ENCODE measurements at regions not wholly inside any gene's neighbourhood (a gene's known extent, or its start where the extent isn't known, plus 50 kb on each side); places are given as distances from the start of the nearest gene placed in this dataset.

- DNase-seq (ENCODE audit: low spot score), result peak; percentile 61
- ChIA-PET POLR2A (ENCODE audit: low non-redundant PET) (no interaction called here), CTCF (no interaction called here)
- TF ChIP-seq CTCF (conservative IDR thresholded peaks at IDR 0.05; ENCODE audit: low read depth), result no peak
- H3K27ac ChIP-seq, result peak overlapping the region; percentile 73
Measured at GRCh38 chr22:27113211-27113635, 455.8 kb downstream of the MIAT start.

- TF ChIP-seq CTCF (conservative IDR thresholded peaks at IDR 0.05; ENCODE audit: low read depth), result no peak
- DNase-seq (ENCODE audit: low spot score), result no peak
- ChIA-PET CTCF (no interaction called here), POLR2A (ENCODE audit: low non-redundant PET) (no interaction called here)
- H3K27ac ChIP-seq, result peak overlapping the region; percentile 73
Measured at GRCh38 chr22:27113641-27114040, 456.3 kb downstream of the MIAT start.

GRCh38 chr22:27114186-27114585, 456.8 kb downstream of the MIAT start:
- DNase-seq (ENCODE audit: low spot score), result no peak
- no peak for TF ChIP-seq CTCF (conservative IDR thresholded peaks at IDR 0.05; ENCODE audit: low read depth)
- ChIA-PET CTCF (no interaction called here), POLR2A (ENCODE audit: low non-redundant PET) (no interaction called here)
- no peak overlapping the region for H3K27ac ChIP-seq

- no peak for TF ChIP-seq CTCF (conservative IDR thresholded peaks at IDR 0.05; ENCODE audit: low read depth)
- ChIA-PET CTCF (no interaction called here), POLR2A (ENCODE audit: low non-redundant PET) (no interaction called here)
- DNase-seq (ENCODE audit: low spot score), result no peak
- no peak overlapping the region for H3K27ac ChIP-seq
Measured at GRCh38 chr22:27115410-27115809, 458.0 kb downstream of the MIAT start.

- H3K27ac ChIP-seq, result no peak overlapping the region
- no peak for DNase-seq (ENCODE audit: low spot score)
- ChIA-PET POLR2A (ENCODE audit: low non-redundant PET) (no interaction called here), CTCF (no interaction called here)
- no peak for TF ChIP-seq CTCF (conservative IDR thresholded peaks at IDR 0.05; ENCODE audit: low read depth)
Measured at GRCh38 chr22:27115816-27116256, 458.4 kb downstream of the MIAT start.

- ChIA-PET POLR2A (ENCODE audit: low non-redundant PET) (no interaction called here), CTCF (interaction anchor here (0.6 kb wide), 1 partner anchor 63 kb away, joined by 3 read pairs; no protein-coding TSS in a partner anchor)
- TF ChIP-seq CTCF (conservative IDR thresholded peaks at IDR 0.05; ENCODE audit: low read depth), result no peak
- no peak for DNase-seq (ENCODE audit: low spot score)
- no peak overlapping the region for H3K27ac ChIP-seq
Measured at GRCh38 chr22:27116312-27117086, 459.1 kb downstream of the MIAT start.
